ENCODE measurements at regions not wholly inside any gene's neighbourhood (a gene's known extent, or its start where the extent isn't known, plus 50 kb on each side); places are given as distances from the start of the nearest gene placed in this dataset.

- H3K27ac ChIP-seq (ENCODE audit: low read depth, low read length), result no peak overlapping the region
- H2BK120ac ChIP-seq (ENCODE audit: insufficient read depth, low read length, poor library complexity), result no peak overlapping the region
- no peak overlapping the region for H3K9ac ChIP-seq (ENCODE audit: low read length)
- peaks cover 2 to 3% of the 10 kb centered on the region in 2 experiments for H3K4me1 ChIP-seq (ENCODE audit: control insufficient read depth in 1 of 2, insufficient read depth in 2 of 2, low read length in 2 of 2)
- no peak for DNase-seq
- H2AK5ac ChIP-seq (ENCODE audit: low read length), result no peak overlapping the region
- no peak overlapping the region for H3K23ac ChIP-seq (ENCODE audit: low read length)
- no peaks in the 10 kb centered on the region for H3K27me3 ChIP-seq (ENCODE audit: insufficient read depth, low read length)
- H3K4me2 ChIP-seq (ENCODE audit: low read length), result no peak overlapping the region
- no peak overlapping the region for H2BK5ac ChIP-seq (ENCODE audit: low read depth, low read length, poor library complexity)
- no CpG with 5 or more reads among the region's 2 CpGs for WGBS (ENCODE audit: extremely low coverage, insufficient coverage, insufficient read length)
- H3K9me3 ChIP-seq (ENCODE audit: insufficient read depth, low read depth, low read length), result peaks cover 3% of the 10 kb centered on the region
- H2BK12ac ChIP-seq (ENCODE audit: low read length), result no peak overlapping the region
- H3K18ac ChIP-seq (ENCODE audit: low read length), result no peak overlapping the region
- H4K91ac ChIP-seq (ENCODE audit: low read depth, low read length), result no peak overlapping the region
- no peaks in the 10 kb centered on the region for H3K36me3 ChIP-seq (ENCODE audit: control insufficient read depth in 1 of 2, insufficient read depth in 2 of 2, low read length in 2 of 2)
- H4K12ac ChIP-seq (ENCODE audit: low read depth, low read length), result no peak overlapping the region
- no peaks in the 10 kb centered on the region for H3K79me2 ChIP-seq (ENCODE audit: control insufficient read depth, insufficient read depth, low read length, poor library complexity)
- no peak overlapping the region for H4K8ac ChIP-seq (ENCODE audit: low read depth, low read length)
- H2AFZ ChIP-seq (ENCODE audit: insufficient read depth, low read length, poor library complexity), result no peak overlapping the region
- H3K79me1 ChIP-seq (ENCODE audit: low read length), result peaks cover 2% of the 10 kb centered on the region
- no peak overlapping the region for H3K14ac ChIP-seq (ENCODE audit: low read length)
- H3K4ac ChIP-seq (ENCODE audit: low read depth, low read length), result no peak overlapping the region
- H3K4me3 ChIP-seq (ENCODE audit: low read depth, low read length), result no peak overlapping the region
Observed at GRCh38 chr18:989425-989824, 84.8 kb downstream of the ADCYAP1 start.

GRCh38 chr18:990197-990596, 85.5 kb downstream of the ADCYAP1 start:
- Histone ChIP-seq H3K79me2 (ENCODE audit: control insufficient read depth, insufficient read depth, low read length, poor library complexity) (no peaks in the 10 kb centered on the region), H3K9ac (ENCODE audit: low read length) (no peak overlapping the region), H2BK12ac (ENCODE audit: low read length) (no peak overlapping the region), H4K12ac (ENCODE audit: low read depth, low read length) (no peak overlapping the region), H3K4me2 (ENCODE audit: low read length) (no peak overlapping the region), H3K36me3 (ENCODE audit: control insufficient read depth in 1 of 2, insufficient read depth in 2 of 2, low read length in 2 of 2) (no peaks in the 10 kb centered on the region), H3K14ac (ENCODE audit: low read length) (no peak overlapping the region), H3K4me1 (ENCODE audit: control insufficient read depth in 1 of 2, insufficient read depth in 2 of 2, low read length in 2 of 2) (peaks cover 2 to 3% of the 10 kb centered on the region in 2 experiments), H3K27me3 (ENCODE audit: insufficient read depth, low read length) (no peaks in the 10 kb centered on the region), H3K4ac (ENCODE audit: low read depth, low read length) (no peak overlapping the region), H2AK5ac (ENCODE audit: low read length) (no peak overlapping the region), H3K18ac (ENCODE audit: low read length) (no peak overlapping the region), H2AFZ (ENCODE audit: insufficient read depth, low read length, poor library complexity) (no peak overlapping the region), H4K91ac (ENCODE audit: low read depth, low read length) (no peak overlapping the region), H2BK5ac (ENCODE audit: low read depth, low read length, poor library complexity) (no peak overlapping the region), H4K8ac (ENCODE audit: low read depth, low read length) (no peak overlapping the region), H3K4me3 (ENCODE audit: low read depth, low read length) (no peak overlapping the region), H3K9me3 (ENCODE audit: insufficient read depth, low read depth, low read length) (peaks cover 3% of the 10 kb centered on the region), H3K79me1 (ENCODE audit: low read length) (peaks cover 2% of the 10 kb centered on the region), H2BK120ac (ENCODE audit: insufficient read depth, low read length, poor library complexity) (no peak overlapping the region), H3K27ac (ENCODE audit: low read depth, low read length) (no peak overlapping the region), H3K23ac (ENCODE audit: low read length) (no peak overlapping the region)
- no peak for DNase-seq
- no CpG with 5 or more reads among the region's 2 CpGs for WGBS (ENCODE audit: extremely low coverage, insufficient coverage, insufficient read length)

- Histone ChIP-seq H3K18ac (ENCODE audit: low read length) (no peak overlapping the region), H3K27me3 (ENCODE audit: insufficient read depth, low read length) (no peaks in the 10 kb centered on the region), H3K9ac (ENCODE audit: low read length) (no peak overlapping the region), H3K4ac (ENCODE audit: low read depth, low read length) (no peak overlapping the region), H2BK12ac (ENCODE audit: low read length) (no peak overlapping the region), H4K91ac (ENCODE audit: low read depth, low read length) (no peak overlapping the region), H3K36me3 (ENCODE audit: control insufficient read depth in 1 of 2, insufficient read depth in 2 of 2, low read length in 2 of 2) (no peaks in the 10 kb centered on the region), H2AK5ac (ENCODE audit: low read length) (no peak overlapping the region), H2BK120ac (ENCODE audit: insufficient read depth, low read length, poor library complexity) (no peak overlapping the region), H3K14ac (ENCODE audit: low read length) (no peak overlapping the region), H3K4me1 (ENCODE audit: control insufficient read depth in 1 of 2, insufficient read depth in 2 of 2, low read length in 2 of 2) (no peaks in the 10 kb centered on the region), H4K8ac (ENCODE audit: low read depth, low read length) (no peak overlapping the region), H3K23ac (ENCODE audit: low read length) (no peak overlapping the region), H3K79me1 (ENCODE audit: low read length) (no peaks in the 10 kb centered on the region), H3K27ac (ENCODE audit: low read depth, low read length) (no peak overlapping the region), H3K79me2 (ENCODE audit: control insufficient read depth, insufficient read depth, low read length, poor library complexity) (no peaks in the 10 kb centered on the region), H4K12ac (ENCODE audit: low read depth, low read length) (no peak overlapping the region), H3K9me3 (ENCODE audit: insufficient read depth, low read depth, low read length) (no peaks in the 10 kb centered on the region), H3K4me2 (ENCODE audit: low read length) (no peak overlapping the region), H2BK5ac (ENCODE audit: low read depth, low read length, poor library complexity) (no peak overlapping the region), H3K4me3 (ENCODE audit: low read depth, low read length) (no peak overlapping the region), H2AFZ (ENCODE audit: insufficient read depth, low read length, poor library complexity) (no peak overlapping the region)
- DNase-seq, result no peak
- WGBS (ENCODE audit: extremely low coverage, insufficient coverage, insufficient read length), result no CpG with 5 or more reads among the region's 2 CpGs
Observed at GRCh38 chr18:991441-991840, 86.8 kb downstream of the ADCYAP1 start.

- Histone ChIP-seq H3K4me1 (ENCODE audit: control insufficient read depth in 1 of 2, insufficient read depth in 2 of 2, low read length in 2 of 2) (no peaks in the 10 kb centered on the region), H4K12ac (ENCODE audit: low read depth, low read length) (no peak overlapping the region), H4K8ac (ENCODE audit: low read depth, low read length) (no peak overlapping the region), H3K9ac (ENCODE audit: low read length) (no peak overlapping the region), H2BK12ac (ENCODE audit: low read length) (no peak overlapping the region), H2BK5ac (ENCODE audit: low read depth, low read length, poor library complexity) (no peak overlapping the region), H4K91ac (ENCODE audit: low read depth, low read length) (no peak overlapping the region), H3K4ac (ENCODE audit: low read depth, low read length) (no peak overlapping the region), H2BK120ac (ENCODE audit: insufficient read depth, low read length, poor library complexity) (no peak overlapping the region), H2AK5ac (ENCODE audit: low read length) (no peak overlapping the region), H3K18ac (ENCODE audit: low read length) (no peak overlapping the region), H3K4me3 (ENCODE audit: low read depth, low read length) (no peak overlapping the region), H2AFZ (ENCODE audit: insufficient read depth, low read length, poor library complexity) (no peak overlapping the region), H3K27ac (ENCODE audit: low read depth, low read length) (no peak overlapping the region), H3K27me3 (ENCODE audit: insufficient read depth, low read length) (no peaks in the 10 kb centered on the region), H3K4me2 (ENCODE audit: low read length) (no peak overlapping the region), H3K9me3 (ENCODE audit: insufficient read depth, low read depth, low read length) (no peaks in the 10 kb centered on the region), H3K14ac (ENCODE audit: low read length) (no peak overlapping the region), H3K79me2 (ENCODE audit: control insufficient read depth, insufficient read depth, low read length, poor library complexity) (no peaks in the 10 kb centered on the region), H3K36me3 (ENCODE audit: control insufficient read depth in 1 of 2, insufficient read depth in 2 of 2, low read length in 2 of 2) (no peaks in the 10 kb centered on the region), H3K23ac (ENCODE audit: low read length) (no peak overlapping the region), H3K79me1 (ENCODE audit: low read length) (no peaks in the 10 kb centered on the region)
- WGBS (ENCODE audit: extremely low coverage, insufficient coverage, insufficient read length), result no CpG with 5 or more reads among the region's 3 CpGs
- DNase-seq, result no peak
Observed at GRCh38 chr18:993560-993959, 88.9 kb downstream of the ADCYAP1 start.

Data from trophoblast cell (in vitro differentiated cells and primary cell).